ENCODE measurements at regions not wholly inside any gene's neighbourhood (a gene's known extent, or its start where the extent isn't known, plus 50 kb on each side); places are given as distances from the start of the nearest gene placed in this dataset.
"Not testable (repeated sequence)": the region's sequence is repeated elsewhere in the genome, so short reads cannot be mapped to it uniquely, and the experiment has no call there.

DNA sequence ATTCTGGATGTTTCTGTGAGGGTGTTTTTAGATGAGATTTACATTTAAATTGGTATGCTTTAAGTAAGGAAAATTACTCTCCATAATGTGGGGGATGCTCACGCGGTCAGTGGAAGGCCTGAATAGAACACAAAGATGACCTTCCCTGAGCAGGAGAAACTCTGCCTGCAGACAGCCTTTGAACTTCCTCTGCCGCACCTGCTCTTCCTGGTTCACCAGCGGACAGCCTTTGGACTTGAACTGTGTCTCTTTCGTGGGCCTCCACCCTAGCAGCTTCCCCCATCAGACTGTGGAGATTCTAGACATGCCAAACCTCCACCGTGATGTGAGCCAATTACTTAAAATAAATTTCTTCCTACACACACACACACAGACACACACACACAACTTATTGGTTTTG is 210.7 kb downstream of the EFCAB11 start:
- DNase-seq (ENCODE audit: low read depth), result no peak
- in situ Hi-C loops (cut with HindIII; ENCODE audit: low pct_unique_long_range_greater_than_20kb, low sequenced_read_pairs), result no loop called here

DNA sequence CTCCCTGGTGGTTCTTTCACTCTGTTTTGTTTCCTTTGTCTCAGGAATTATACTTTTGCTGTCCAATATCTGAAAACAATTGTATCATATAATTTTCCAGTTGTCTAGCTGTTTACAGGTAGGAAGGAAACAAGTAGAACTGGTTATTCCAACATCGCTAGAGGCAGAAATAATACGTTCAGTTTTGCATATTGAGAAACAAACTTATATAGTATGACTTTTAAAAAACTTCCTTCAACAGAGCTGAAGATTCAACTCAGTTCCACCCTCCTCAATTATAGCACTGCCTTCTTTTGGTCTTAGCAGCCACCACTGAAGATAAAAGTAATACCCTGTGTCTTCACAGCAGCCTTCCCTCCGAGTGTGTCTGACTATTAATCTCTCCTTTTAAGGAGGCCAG is 214.3 kb downstream of the EFCAB11 start:
- DNase-seq (ENCODE audit: low read depth), result no peak
- in situ Hi-C loops (cut with HindIII; ENCODE audit: low pct_unique_long_range_greater_than_20kb, low sequenced_read_pairs), result no loop called here

DNA sequence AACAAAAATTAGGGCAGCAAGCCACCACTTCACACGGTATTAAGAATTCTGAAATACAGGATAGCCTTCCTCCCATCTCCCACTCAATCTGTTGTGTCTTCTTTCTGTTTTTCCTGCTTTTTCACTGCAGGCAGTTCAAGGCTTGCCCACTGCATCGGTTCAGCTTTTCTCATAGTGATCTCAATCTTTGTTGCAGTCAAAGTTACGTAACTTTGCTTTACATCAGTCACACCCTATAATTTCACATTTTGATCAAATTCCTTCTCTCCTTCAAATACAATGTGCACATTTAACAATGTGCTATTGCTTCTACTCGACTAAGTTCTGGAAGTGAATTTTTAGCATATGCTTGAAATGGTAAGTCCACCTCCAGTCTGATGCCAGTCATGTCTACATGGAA is 217.6 kb downstream of the EFCAB11 start:
- in situ Hi-C loops (cut with HindIII; ENCODE audit: low pct_unique_long_range_greater_than_20kb, low sequenced_read_pairs), result no loop called here
- no peak for DNase-seq (ENCODE audit: low read depth)

GRCh38 chr14:89731396-89731933 is 223.1 kb downstream of the EFCAB11 start:
- in situ Hi-C loops (cut with HindIII; ENCODE audit: low pct_unique_long_range_greater_than_20kb, low sequenced_read_pairs), result no loop called here
- no peak for DNase-seq (ENCODE audit: low read depth)

DNA sequence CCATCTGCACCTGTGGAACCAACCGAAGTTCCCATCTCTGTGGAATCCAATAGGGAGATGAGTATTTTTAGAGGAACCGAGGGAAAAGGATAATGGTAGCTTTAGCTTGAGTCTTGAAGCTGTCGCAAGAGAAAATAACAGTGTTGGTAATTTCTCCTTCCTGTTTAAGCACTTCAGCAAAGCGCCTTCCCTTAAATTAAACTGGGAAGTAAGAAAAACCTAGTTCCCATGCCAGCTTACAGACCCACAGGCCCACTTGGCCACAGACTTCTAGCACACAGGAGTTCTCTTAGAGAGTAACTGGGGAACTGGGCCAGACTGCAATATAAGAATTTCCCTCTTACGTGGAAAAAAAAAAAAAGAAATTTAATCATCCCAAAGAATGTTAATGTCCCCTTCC is 223.8 kb downstream of the EFCAB11 start:
- no peak for DNase-seq (ENCODE audit: low read depth)
- in situ Hi-C loops (cut with HindIII; ENCODE audit: low pct_unique_long_range_greater_than_20kb, low sequenced_read_pairs), result no loop called here

- in situ Hi-C loops (cut with HindIII; ENCODE audit: low pct_unique_long_range_greater_than_20kb, low sequenced_read_pairs), result no loop called here
- no peak for DNase-seq (ENCODE audit: low read depth)
Observed at GRCh38 chr14:89728964-89729363, 225.6 kb downstream of the EFCAB11 start.

DNA sequence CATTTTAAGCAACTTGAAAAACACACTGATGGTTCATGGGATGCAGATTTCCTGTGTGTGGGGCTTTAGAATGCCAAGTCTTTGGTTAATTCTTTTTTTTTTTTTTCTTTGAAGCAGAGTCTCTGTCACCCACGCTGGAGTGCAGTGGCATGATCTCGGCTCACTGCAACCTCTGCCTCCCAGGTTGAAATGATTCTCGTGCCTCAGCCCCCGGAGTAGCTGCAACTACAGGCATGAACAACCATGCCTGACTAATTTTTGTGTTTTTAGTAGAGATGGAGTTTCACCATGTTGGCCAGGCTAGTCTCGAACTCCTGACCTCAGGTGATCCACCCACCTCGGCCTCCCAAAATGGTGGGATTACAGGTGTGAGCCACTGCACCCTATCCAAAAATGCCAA is 228.3 kb downstream of the EFCAB11 start:
- in situ Hi-C loops (cut with HindIII; ENCODE audit: low pct_unique_long_range_greater_than_20kb, low sequenced_read_pairs); DNase-seq (ENCODE audit: low read depth): not testable (repeated sequence)

DNA sequence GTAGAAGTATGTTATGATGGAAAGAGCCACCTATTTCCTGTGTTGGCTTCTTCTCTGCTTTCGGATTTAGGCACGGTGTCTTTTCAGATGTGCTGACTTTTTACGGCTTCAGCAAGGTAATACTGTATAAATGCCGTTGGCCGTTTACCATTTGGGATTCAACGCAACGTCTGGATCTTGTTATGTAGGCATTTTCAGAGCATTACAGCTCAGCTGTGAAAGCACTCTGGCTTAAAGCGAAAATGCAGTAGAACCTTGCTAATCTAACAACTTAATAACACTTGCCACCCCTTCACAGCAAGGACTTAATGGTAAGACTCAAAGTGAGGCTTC is 229.9 kb downstream of the EFCAB11 start:
- in situ Hi-C loops (cut with HindIII; ENCODE audit: low pct_unique_long_range_greater_than_20kb, low sequenced_read_pairs), result no loop called here
- DNase-seq (ENCODE audit: low read depth), result no peak

- in situ Hi-C loops (cut with HindIII; ENCODE audit: low pct_unique_long_range_greater_than_20kb, low sequenced_read_pairs), result no loop called here
- DNase-seq (ENCODE audit: low read depth), result no peak
Observed at GRCh38 chr14:89723930-89724627, 230.5 kb downstream of the EFCAB11 start.

GRCh38 chr14:89721956-89722355 is 232.6 kb downstream of the EFCAB11 start:
- in situ Hi-C loops (cut with HindIII; ENCODE audit: low pct_unique_long_range_greater_than_20kb, low sequenced_read_pairs), result no loop called here

DNA sequence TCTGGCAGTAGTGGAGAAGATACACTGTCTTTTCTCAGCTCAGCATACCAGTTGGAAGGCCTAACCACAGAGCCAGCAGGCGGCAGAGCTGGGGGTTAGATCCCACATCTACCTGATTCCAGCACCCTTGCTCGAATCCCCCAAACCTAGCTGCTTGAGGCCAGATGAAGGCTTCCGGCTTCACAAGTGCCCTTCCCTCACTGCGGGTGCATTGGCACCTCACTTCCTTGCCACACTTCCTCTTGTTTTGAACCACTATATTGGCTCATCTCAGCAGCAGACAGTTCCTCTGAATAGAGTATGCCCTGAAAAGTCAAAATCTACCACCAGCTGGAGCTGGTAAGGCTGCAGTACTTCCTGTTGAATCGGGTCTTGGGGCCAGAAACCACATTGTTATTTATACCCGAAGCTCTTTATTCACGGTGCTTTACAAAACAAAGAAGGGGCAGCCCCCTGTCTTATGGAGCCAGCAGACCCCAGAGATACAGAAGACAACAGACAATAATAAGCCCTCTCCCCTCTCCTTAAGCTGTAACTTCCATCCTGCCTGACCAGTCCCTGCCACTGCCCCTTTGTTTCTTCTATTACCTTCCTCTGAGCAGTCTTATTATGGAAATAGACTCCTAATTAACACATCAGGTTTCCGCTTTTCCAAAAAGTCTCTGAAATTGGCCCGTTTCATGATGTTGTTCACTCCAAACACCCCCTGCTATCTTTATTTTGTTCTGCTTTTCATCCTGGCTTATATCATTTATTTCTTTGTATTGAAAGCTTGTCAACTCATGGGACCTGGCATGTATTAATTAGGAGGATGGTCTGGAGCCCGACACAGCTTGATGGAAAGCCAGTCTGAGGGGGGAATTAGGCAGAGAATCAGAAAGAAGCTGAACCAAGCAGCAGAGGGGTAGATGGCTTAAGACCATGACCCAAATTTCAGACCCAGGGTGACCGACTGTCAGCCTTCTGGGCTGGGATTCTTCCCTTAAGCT is 233.5 kb downstream of the EFCAB11 start:
- in situ Hi-C loops (cut with HindIII; ENCODE audit: low pct_unique_long_range_greater_than_20kb, low sequenced_read_pairs), result no loop called here
- DNase-seq (ENCODE audit: low read depth), result no peak

More at GRCh38 chr14:89721956-89722355, 232.6 kb downstream of the EFCAB11 start:
- DNase-seq (ENCODE audit: low read depth), result no peak

DNA sequence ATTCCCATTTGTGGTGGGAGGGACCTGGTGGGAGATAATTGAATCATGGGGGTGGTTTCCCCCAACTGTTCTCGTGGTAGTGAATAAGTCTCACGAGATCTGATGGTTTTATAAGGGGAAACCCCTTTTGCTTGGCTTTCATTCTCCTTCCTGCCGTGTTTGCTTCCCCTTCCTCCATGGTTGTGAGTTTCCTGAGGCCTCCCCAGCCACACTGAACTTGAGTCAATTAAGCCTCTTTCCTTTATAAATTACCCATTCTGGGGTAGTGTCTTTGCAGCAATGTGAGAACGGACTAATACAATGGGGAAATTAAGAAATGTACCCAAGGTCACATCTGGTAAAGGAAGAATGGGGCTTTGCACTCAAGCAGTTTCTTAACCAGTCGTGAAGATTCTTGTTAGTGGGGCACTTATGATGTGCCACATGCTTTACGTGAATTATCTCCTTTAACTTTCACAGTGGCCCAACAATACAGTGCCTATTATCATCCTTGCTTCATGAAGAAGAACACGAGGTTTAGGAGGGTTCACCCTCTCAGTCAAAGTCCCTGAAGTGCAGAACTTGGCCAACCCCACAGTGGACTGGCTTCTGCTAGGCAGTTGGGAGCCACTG is 234.3 kb downstream of the EFCAB11 start:
- no peak for DNase-seq (ENCODE audit: low read depth)

GRCh38 chr14:89719366-89720075 is 235.0 kb downstream of the EFCAB11 start:
- no peak for DNase-seq (ENCODE audit: low read depth)
- in situ Hi-C loops (cut with HindIII; ENCODE audit: low pct_unique_long_range_greater_than_20kb, low sequenced_read_pairs), result no loop called here

More for the DNA sequence above, 234.3 kb downstream of the EFCAB11 start:
- in situ Hi-C loops (cut with HindIII; ENCODE audit: low pct_unique_long_range_greater_than_20kb, low sequenced_read_pairs), result no loop called here

DNA sequence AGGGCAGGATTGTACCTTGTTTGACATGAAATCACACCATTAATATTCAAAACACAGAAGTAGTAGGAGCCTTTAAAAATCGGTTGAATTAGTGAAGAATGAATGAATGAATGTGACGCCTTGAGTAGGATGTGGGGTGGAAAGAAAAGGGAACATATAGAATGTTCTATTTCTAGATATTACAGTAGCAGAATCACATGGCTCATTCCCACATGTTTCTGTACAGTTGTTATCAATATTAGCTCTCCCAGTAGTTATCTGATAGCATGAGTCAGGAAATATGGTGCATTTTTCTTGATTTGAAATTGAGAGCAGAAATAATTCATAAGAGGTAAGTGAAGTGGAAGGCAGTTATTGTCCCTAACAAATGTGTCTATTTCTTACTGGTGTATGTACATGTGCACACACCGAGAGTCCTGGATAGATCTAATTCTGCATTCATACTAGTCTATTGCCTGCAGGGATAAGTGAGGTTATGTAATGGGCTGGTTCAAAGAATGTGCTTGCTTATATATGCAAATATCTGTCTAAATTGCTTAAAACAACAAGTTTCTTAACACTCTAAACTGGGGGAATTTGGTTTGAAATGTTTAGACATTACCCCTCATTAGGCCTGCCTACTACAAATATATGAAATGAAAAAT is 245.4 kb downstream of the EFCAB11 start:
- in situ Hi-C loops (cut with HindIII; ENCODE audit: low pct_unique_long_range_greater_than_20kb, low sequenced_read_pairs), result no loop called here
- DNase-seq (ENCODE audit: low read depth), result no peak

DNA sequence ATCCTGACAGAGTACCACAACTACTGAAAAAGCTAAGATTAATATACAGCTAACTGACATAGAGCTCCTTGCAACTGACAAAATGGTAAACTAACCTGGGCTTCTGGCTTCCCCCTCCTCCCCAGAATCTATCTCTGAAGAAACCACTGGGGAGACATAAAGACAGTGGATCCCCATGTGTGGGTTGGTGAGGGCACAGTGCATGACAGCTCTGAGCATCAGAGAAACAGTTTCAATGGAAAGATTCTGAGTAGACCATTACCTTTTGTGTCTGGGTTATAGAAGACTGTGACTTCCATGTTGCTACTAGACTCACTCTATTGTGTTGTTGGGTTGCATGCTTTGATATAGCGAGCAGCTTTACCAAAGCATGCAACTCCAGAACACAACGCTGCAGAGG is 247.4 kb downstream of the EFCAB11 start:
- DNase-seq (ENCODE audit: low read depth), result no peak
- in situ Hi-C loops (cut with HindIII; ENCODE audit: low pct_unique_long_range_greater_than_20kb, low sequenced_read_pairs), result no loop called here

DNA sequence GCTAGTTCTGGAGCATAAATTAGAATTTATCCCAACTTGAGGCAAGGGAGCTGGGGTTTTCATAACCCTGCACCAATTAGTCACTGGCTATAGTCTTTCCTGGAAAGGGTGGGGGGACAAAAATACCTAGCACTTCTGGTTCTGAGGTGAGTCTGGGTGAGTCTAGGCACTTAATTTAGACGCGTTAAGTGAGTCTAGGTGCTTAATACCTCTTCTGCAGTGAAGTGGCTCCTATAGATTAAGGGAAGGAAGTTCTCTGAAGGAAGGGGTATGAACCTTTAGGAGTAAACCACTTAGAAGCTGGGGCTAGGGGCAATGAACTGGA is 251.7 kb downstream of the EFCAB11 start:
- no peak for DNase-seq (ENCODE audit: low read depth)
- in situ Hi-C loops (cut with HindIII; ENCODE audit: low pct_unique_long_range_greater_than_20kb, low sequenced_read_pairs), result no loop called here

DNA sequence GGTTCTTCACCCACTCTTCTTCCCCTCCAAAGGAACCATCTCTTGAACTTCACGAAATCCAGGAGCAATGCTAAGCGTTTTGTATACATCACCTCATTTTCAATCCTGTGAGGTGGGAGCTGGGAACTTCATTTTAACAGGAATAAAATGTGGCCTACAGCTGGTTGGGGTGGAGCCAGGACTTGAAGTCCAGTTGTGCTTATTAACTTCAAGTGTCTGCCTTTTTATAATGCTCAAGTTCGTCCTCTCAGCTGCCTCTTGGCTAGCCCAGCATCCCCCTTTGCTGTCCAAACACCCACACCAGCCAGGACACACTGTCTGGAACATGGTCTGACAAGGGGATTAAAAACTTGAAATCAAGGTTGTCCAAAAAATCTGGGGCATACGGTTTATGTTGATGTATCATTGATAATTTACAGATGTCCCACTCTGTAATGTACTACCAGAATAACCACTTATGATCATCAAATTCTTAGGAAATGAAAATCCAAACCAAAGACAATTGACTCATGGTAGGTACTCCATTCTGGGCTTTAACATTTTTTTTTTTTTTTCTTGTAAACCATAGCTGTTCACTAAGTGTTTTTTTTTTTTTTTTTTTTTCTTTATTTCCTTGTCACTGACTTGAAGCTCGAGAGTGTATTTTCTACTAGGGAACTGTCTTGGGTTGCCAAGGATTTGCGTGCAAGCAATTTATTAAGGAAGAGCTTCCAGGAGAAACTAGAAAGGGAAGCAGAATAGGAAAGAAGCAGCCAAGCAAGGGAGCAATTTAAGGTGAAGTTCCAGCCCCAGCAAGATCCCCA is 252.3 kb downstream of the EFCAB11 start:
- in situ Hi-C loops (cut with HindIII; ENCODE audit: low pct_unique_long_range_greater_than_20kb, low sequenced_read_pairs), result no loop called here
- DNase-seq (ENCODE audit: low read depth), result no peak
